HCT116 (cell line): ENCODE measurements at regions not wholly inside any gene's neighbourhood (a gene's known extent, or its start where the extent isn't known, plus 50 kb on each side); places are given as distances from the start of the nearest gene placed in this dataset.
"Not testable (repeated sequence)": the region's sequence is repeated elsewhere in the genome, so short reads cannot be mapped to it uniquely, and the experiment has no call there.

Experiments used
- JUND ChIP-seq: IDR thresholded peaks from 2 replicates; pipeline ENCODE4 v1.6.1; 2012
- POLR2AphosphoS5 ChIP-seq: IDR thresholded peaks from 2 replicates; pipeline ENCODE4 v1.6.1; 2011; ENCODE audit warnings: mild to moderate bottlenecking, low read depth, low read length, moderate library complexity
- TF ChIP-seq, protein P1 (sequence below): IDR thresholded peaks from 2 replicates; pipeline ENCODE4 v1.6.1; 2012

GRCh38 chr21:10409786-10410185 lies 111.6 kb upstream of the TPTE start:
- not testable (repeated sequence) for TF ChIP-seq POLR2AphosphoS5, JUND
- TF ChIP-seq, protein P1, sequence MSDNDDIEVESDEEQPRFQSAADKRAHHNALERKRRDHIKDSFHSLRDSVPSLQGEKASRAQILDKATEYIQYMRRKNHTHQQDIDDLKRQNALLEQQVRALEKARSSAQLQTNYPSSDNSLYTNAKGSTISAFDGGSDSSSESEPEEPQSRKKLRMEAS, result not testable (repeated sequence)
